ENCODE measurements at regions not wholly inside any gene's neighbourhood (a gene's known extent, or its start where the extent isn't known, plus 50 kb on each side); places are given as distances from the start of the nearest gene placed in this dataset.

DNA sequence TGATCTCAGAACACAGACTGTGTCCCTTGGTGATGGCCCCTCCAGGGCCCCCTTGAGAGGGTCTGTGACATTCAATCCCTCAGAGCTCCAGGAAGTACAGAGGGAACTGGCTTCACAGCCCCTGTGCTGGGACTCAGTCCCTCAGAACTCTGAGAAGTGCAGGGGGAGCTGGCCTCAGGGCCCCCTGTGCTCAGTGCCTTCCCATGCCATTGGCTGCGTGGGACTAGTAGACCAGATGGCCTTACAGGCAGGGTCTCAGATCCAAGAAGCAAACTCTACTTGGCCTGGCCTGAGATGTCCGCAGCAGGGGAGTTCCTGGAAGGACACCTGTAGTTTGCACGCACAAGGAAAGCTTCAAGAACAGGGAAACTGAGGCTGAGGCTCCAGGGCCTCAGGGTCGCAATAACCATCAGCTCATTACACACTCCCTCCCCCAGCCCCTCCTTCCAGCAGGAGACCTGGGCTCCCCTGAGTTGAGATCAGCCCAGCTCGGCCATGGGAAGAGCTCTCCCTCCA, 138.4 kb downstream of the BRD1 start:
- TF ChIP-seq, protein P1, sequence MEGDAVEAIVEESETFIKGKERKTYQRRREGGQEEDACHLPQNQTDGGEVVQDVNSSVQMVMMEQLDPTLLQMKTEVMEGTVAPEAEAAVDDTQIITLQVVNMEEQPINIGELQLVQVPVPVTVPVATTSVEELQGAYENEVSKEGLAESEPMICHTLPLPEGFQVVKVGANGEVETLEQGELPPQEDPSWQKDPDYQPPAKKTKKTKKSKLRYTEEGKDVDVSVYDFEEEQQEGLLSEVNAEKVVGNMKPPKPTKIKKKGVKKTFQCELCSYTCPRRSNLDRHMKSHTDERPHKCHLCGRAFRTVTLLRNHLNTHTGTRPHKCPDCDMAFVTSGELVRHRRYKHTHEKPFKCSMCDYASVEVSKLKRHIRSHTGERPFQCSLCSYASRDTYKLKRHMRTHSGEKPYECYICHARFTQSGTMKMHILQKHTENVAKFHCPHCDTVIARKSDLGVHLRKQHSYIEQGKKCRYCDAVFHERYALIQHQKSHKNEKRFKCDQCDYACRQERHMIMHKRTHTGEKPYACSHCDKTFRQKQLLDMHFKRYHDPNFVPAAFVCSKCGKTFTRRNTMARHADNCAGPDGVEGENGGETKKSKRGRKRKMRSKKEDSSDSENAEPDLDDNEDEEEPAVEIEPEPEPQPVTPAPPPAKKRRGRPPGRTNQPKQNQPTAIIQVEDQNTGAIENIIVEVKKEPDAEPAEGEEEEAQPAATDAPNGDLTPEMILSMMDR (conservative IDR thresholded peaks at IDR 0.05; ENCODE audit: low read depth, low read length), result no peak
- no peak for TF ChIP-seq EZH2 (IDR thresholded peaks at IDR 0.05; ENCODE audit: low read length, unreplicated experiment)

All from PC-3 (cell line).